ENCODE measurements at regions not wholly inside any gene's neighbourhood (a gene's known extent, or its start where the extent isn't known, plus 50 kb on each side); places are given as distances from the start of the nearest gene placed in this dataset.

DNA sequence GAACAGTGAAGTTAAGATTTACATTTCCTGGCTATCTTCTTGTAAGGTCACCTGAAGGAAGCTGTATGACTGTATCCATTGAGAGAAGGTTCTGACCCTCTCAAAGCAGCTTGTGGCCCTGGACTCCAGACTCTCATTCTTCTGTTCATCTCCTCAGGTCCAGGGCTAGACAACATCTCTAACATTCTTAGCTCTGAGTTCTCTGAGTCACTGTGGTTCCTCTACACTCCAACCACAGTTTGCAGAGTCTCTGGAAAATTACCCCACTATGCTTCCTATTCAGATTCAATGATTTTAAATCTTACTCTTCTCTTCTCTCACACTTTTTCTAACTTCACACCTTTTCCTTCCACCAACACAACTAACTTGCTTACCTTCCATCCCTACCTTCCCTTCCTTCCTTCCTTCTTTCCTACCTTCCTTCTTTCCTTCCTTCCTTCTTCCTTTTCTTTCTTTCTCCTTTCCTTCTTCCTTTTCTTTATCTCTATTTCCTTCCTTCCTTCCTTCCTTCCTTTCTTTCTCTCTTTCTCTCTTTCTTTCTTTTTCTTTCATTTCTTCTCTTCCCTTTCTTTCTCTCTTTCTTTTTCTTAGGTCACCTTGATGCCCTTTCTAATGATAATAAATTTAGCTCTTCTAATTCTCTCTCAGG lies 824.3 kb upstream of the ZEB2 start:
- no peak for DNase-seq

DNA sequence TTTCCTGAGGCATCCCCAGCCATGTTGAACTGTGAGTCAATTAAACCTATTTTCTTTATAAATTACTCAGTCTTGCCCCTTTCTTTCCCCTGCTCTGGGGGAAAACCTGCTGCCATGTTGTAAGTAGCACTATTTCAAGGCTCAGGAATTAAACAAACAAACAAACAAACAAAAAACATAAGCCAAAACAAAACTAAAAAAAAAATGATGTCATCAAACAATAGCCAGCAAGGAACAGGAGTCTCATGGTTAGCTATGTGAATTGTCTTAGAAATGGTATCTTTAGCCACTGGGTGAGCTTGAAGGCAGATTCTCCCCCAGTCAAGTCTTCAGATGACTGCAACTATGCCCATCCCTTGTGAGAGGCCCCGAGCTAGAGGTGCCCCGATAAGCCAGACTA lies 823.4 kb upstream of the ZEB2 start:
- DNase-seq = no peak

DNA sequence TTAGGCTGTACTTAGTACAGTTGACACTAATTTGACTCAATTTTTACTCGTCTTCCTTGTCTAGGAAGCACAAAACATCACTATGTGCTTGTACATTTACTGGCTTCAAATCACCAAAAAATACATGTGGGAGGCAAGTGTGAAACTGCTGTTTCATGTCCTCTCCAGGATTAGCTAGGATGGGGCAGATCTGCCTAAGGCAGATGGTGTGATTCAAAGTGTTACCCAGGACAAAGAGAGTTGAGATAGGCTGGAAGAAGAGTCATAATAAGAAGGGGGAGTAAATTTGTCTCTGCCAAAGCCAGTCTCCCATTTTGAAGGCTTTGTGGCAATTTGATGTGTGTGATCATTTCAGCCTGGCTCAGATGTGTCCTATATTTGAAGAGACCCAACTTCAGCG lies 821.6 kb upstream of the ZEB2 start:
- no peak for DNase-seq

DNA sequence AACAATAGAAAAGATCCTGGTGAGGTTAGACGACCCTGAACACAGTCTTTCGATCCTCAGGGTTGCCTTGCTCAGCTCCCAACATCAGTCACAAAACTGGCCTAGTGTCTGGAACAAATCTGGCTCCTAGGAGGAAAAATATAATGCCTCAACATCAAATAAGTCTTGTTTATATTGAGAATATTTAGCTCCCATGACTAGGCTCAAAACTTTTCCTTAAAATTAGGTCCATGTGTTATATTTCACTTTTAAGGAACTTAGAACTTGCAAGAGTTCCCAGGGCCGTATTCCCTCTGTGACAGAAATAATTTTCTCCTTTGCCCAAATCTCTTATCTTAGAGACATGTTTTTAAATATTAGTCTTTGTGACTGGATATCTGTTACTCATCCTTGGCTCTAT lies 819.7 kb upstream of the ZEB2 start:
- no peak for DNase-seq

DNA sequence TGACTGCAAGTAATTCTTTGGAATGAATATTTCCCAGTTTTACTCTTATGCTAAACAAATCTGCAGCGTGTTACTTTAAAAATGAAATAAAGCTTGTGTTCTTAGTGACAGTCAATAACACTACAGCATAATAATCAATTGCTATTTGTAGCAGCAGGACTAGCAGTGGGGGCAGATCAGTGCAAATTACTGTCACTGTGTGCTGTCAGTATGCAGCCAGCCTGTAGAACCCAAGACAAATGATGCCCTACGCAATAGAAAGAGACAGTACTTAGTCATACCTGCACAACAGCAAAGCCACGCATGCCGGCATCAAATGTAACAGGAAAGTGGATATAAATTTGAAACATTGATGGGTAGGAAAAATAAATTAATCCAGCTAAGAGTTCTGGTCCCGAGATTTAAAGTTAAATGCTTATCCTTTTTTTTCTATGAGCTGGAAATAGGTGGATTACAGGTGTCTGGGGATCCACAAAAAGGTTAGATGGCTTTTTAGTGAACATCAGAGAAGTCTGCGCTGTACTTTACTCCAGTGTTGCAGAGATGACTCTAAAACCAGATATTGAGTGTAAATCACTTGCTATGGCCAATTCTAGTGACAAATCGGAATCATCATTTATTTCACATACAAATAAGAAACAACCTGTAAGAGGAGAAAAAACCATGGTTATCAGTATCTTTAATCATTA lies 812.4 kb upstream of the ZEB2 start:
- no peak for DNase-seq

DNA sequence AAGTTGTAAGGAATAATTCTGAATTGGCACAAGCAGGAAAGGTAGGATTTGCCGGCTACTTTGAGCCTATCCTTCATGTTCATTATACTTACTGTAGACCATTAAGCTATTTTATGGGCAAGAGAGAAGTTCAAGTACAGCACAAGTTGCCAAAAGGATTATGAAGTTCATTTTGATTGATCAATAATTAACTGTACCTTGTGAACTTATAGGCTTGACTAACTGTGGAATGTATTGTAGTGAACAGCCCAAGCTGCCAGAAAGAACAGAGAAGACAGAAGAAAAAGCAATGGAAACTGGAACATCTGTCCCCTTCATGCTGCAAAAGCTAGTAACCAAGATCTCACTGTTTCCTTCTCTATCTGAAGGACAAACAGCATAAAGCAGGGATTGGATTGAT lies 810.1 kb upstream of the ZEB2 start:
- no peak for DNase-seq

DNA sequence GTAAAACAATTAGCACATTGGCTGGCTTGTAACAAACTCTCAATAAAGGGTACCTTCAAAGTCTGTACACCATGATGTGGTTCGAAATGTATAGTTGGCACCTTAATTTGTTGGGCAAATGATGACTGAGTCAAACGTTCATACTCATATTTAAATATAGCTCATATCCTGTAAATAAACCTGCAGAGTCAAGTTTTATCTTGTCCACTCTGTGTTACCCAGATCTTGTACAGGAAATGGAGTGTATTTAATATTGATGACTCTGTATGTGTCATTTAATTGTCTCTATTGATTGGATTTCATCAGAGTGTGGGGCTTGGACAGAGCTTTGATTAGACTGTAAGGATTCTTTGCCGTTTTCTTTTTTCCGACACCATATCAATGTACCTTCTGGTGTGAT lies 805.6 kb upstream of the ZEB2 start:
- no peak for DNase-seq

DNA sequence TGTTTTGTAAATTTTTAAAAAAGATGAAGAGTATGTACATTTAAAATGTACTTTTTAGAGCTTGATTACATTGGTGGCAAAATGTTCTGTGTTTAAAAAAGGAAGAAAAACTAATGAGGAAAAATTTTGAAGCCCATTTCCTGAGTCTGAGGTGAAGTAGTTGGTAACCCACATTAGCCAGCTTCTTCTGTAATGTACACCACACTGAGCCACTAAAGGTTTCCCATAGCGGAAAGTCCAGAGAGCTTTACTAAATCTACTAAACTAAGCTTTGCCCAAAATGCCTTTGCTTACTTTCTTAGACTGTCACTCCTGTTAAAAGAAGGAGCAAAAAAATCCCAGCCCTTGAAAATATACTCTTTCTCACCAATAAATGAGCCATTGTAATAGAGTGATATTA lies 804.8 kb upstream of the ZEB2 start:
- DNase-seq = no peak

DNA sequence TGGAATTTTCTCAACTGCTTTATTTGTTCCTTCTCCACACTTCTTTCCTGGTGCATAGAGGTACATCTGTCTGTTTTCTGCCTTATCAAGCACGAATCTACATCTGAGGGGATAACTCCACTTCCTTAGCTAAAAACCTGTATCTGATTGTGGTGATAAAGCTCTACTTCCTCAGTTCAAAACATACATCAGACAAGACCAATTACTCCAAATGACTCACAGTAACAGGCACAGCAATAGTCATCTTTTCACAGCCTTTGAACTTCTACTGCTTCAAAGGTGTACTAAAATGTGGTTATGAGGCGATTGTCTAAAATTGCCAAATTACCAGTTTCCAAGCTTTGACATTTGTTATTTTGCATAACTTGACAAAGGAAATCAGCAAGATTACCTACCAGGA lies 803.6 kb upstream of the ZEB2 start:
- DNase-seq = no peak

DNA sequence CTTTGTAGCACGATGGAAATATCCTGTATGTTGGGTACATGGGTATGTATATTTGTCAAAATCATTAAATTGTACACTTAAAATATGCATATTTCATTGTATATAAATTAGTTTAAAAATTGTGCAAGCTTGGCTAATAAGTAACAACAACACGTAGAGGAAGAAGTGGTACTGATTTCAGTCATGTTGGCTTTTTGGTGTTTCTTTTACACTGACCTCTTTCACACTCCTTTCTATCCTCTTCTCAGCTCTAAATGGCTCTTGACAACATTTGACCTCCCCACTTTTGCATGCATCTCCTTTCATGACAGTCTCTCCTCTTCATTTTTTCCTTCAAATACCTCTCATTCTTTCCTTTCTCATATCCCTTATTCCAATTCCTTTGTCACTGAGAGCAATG lies 801.4 kb upstream of the ZEB2 start:
- no peak for DNase-seq

DNA sequence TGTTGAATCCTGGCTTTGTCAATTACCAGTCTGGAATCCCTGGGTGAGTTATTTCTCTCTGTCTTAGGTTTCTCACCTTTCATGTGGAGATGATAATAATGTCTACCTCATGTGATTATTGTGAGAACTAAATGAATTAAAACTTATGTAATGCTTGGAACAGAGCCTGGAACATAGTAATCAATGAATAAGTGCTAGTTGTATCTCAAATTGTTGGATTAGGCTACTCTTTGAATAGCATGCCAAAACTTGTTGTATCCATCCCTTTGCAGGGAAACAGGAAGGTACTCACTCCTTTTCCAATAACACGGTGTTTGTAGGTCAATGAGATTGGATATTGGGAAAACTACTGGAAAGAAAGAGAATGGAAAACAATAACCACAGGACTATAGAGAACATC lies 796.6 kb upstream of the ZEB2 start:
- no peak for DNase-seq

DNA sequence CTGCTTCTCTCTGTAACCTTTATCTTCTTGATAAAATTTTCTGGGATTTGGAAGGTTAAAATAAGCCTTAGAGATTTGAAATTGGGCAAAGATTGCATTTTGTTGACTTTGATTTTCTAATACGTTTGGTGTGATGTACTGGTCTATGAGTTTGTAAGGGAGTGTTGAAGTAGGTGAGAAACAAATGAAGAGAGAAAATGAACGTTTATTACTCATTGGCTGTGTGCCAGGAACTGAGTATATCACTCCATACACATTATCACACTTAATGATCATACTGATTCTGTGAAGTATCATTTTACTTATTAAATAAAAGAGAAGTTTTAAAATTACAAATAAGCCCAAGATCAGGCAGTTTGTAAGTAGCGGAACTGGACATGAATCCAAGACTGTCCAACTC lies 795.1 kb upstream of the ZEB2 start:
- no peak for DNase-seq

DNA sequence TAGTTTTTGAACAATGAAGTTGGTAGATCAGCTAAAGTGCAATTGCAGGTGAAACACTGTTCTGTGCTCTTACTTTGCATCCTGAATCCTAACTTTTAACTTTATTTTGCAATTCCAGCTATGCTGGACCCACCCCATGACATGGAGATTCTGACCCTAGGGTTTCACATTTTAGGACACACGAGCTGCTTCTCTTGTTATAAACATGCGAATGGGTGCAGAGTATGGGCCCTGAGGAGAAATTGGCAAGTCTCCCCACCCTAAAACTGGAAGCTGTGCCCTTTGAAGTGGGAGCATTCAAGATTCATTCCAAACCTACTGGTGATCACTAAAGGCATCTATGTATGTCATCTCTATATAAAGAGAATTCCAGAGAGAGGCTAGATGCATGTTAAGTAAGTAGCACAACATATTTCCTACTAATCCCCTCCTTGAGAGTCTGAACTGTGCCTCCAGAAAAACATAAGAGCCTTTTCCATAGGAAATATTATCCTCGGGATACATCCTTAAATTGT lies 794.3 kb upstream of the ZEB2 start:
- DNase-seq = no peak

DNA sequence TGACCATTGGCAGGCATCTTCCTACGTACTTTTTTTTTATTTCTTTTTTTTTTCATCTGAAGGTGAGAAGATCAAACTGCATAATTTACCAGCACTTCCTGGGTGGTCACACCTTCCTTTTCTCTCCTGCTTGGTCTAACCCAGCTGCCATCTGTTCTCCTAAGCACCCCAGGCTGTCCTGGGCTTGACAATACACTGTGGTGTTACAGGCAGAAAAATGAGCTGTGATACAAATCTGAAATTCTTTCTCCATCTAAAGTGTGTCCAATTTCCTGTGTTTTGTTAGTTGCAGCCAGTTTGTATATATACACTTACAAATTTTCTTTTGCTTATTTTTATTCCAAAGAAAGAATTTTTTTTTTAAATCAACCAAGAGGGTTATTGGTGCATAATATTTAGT lies 786.0 kb upstream of the ZEB2 start:
- no peak for DNase-seq

DNA sequence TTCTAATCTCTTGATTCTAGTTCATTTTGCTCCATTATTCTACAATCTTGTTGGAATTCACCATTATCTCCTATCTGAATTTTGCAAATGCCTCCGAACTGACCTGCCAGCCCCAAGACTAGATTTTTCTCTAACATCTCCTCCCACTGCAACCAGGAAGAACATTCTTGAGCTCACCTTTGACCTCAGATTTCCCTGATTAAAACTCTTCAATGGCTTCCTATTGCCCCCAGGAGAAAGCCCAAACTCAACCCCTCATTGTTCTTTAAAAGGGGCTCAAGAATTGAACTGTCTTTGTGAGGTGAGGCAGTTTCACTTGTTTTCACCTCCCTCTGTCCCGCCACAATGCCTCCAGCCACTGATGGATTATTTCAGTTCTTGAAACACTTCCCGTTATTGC lies 784.6 kb upstream of the ZEB2 start:
- DNase-seq = no peak

DNA sequence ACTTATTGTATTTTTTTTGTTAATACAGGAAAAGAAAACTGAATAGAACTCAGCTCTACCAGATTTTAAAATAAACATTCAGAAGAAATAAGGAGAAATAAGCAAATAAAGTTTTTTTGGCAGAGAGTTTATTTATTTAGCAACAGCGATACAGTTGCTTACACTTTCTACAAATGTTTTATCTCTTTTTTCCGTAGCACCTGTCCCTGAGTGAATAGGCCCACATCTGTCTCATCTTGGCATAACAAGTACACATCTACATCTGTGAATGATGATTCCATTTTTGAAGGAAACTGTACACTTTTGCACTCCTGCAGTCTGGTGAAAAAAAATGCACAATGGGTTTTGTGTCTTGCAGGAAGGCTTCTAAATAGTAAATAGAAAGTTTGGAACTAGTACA lies 783.6 kb upstream of the ZEB2 start:
- peak in 2 of 3 donors; percentile 57 to 79 for DNase-seq

DNA sequence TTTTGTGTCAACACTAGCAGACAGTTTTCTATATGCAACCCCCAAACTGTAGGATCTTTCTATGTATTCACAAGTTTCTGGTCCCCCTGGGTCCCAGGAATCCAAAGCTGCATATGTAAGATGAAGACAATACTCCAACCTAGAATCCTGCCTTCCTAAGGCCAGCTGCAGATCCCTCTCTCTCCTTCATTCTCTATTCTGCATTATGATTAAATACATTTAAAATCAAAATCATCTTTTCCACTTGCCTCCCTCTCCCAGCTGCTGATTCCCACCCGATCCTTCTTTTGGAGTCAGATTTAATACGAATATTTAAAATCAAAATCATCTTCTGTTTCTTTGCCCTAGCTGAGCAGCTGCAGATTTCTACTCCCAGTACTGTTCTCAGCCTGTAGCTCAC lies 783.0 kb upstream of the ZEB2 start:
- DNase-seq = peak; percentile 65 to 90 (median 68)

DNA sequence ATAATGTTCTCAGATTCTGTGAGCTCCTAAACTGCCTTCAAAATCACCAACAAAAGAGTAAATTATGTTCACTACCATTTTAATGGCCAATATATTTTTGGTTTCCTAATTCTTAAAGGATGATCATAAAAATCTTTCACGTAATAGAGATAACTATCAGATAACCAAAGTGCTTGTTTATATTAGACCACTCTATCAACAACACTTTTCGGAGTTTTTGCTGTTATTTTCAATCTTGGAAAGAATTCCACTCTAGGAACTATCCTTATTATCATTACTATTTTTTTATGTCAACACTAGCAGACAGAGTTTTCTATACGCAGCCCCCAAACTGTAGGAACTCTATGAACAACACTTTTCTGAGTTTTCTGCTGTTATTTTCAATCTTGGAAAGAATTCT lies 782.5 kb upstream of the ZEB2 start:
- no peak for DNase-seq

DNA sequence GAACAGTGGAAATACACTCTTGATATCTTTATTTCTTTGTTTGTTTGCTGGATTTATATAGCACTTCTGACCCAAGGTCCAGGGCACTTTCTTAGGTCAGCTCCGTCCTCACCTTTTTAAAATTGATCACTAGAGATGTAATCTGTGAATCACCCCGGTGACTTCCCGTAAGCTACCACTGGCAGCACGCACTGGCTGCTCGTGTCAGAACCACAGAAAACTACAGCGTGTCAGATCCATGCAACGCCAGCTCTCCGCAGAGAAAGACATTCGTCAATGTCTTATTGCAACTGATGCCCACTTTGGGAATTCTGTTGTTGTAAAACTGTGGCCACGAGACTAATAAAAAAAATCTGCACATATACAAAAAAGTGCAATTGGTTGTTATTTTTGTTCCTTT lies 779.4 kb upstream of the ZEB2 start:
- no peak for DNase-seq

DNA sequence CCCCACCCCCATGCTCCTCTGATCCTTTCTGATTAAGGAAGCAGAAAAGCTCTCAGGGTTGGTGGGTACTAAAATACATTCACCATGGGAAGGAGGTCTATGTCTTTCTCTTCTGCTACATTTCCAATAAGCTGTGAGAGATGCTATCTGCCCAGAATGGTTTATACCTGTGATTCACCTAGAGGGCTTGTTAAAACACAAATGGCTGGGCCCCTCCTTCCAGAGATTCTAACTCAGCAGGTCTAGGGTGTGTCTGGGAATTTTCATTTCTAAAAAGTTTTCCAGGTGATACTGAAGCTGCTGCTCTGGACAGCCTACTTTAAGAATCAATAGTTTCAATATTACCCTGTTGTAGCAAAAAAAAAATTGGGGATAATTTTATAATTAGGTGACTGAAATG lies 772.2 kb upstream of the ZEB2 start:
- DNase-seq = no peak

DNA sequence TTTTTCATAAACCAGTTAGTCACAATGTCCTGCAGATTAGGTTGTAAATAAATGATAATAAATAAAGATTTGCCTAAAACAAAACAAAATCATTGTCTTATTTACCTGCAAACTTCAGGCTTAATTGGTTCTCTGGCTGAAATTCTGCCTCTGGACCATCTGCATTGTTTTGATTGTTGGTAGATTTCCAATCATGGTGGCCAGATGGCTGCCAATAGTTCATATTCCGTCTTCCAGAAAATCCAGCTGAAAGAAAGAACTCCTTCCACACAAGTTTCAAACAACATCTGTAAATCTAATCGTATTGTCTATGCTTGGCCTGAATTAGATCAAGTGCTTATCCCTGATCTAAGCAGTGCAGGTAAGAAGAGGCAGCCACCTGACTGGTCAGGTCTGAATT lies 771.1 kb upstream of the ZEB2 start:
- DNase-seq = peak in 1 of 3 donors; percentile 64

DNA sequence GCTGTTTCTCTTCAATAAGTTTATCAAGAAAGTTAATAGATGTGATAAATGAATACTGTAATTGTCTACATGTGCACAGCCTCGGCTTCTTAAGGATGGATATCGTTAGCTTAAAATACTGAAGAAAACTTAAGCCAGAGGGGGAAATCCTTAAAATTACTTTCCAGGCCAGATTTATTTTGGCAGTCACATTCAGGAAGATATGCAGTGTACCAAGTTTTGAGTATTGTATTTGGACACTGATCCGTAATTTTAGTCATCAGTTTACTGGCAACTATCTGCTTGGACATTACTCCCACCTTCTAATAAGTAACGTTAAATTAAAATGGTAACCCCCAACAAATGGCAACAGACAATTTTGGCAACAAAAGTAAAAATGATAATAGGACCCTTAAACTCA lies 770.0 kb upstream of the ZEB2 start:
- peak in 1 of 3 donors; percentile 65 for DNase-seq

DNA sequence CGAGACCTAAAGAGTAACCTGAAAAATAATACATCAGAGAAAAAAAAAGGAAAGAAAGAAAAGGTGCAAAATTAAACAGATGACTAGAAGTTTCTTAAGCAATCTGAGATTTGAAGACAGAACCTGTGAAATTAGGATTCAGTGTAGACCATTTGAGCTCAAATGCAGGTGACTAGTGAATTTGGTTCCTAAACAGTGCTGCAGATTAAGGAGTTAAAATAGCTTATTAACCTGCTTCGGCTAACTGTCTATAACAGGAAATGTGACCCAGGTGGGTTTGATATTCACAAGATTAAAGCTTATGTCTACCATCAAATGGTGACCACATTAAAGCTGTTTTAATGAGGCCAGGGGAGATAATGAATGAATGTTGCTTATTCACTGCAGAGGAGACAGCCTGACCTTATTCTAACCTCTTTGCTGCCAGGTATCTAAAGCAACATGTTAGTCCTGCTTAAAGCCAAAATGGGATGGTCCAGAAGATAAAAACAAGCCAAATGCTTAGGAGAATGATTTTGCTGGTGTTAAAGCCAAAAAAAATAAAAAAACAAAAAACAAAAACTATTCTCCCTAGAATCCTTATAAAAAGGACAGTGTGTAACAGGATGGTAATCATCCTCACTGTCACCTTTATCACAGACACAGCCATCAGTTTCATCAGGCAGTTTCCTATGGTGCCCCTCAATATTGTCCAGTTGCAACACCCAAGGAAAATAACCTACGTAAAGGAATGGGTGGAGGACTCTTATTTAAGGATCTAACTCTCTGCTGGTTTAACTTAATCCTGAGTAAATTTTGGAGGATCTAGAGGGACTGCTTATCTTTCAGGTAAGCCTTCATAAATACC lies 769.0 kb upstream of the ZEB2 start:
- DNase-seq = no peak
